ENCODE measurements at regions not wholly inside any gene's neighbourhood (a gene's known extent, or its start where the extent isn't known, plus 50 kb on each side); places are given as distances from the start of the nearest gene placed in this dataset.

DNA sequence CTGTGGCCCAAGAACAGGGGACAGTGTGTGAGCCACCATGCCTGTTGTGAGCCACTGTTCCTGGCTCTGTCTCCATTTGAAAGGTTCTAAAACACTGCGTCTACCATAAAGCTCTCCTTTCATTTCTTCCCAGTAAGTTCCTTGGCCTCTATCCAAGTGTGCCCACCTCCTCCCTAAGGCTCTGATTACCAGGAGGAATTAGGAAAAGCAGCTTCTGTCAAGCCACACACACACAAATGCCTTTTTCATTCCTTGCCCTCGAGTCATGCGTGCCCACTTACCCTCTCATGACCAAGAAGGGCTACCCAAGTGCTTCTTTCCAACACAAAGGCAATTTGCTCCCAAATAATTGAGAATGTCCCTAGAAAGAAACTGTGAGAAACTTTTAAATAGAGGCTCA lies 70.8 kb upstream of the PARD3 start:
- TF ChIP-seq, protein P1, sequence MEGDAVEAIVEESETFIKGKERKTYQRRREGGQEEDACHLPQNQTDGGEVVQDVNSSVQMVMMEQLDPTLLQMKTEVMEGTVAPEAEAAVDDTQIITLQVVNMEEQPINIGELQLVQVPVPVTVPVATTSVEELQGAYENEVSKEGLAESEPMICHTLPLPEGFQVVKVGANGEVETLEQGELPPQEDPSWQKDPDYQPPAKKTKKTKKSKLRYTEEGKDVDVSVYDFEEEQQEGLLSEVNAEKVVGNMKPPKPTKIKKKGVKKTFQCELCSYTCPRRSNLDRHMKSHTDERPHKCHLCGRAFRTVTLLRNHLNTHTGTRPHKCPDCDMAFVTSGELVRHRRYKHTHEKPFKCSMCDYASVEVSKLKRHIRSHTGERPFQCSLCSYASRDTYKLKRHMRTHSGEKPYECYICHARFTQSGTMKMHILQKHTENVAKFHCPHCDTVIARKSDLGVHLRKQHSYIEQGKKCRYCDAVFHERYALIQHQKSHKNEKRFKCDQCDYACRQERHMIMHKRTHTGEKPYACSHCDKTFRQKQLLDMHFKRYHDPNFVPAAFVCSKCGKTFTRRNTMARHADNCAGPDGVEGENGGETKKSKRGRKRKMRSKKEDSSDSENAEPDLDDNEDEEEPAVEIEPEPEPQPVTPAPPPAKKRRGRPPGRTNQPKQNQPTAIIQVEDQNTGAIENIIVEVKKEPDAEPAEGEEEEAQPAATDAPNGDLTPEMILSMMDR (IDR thresholded peaks at IDR 0.05; ENCODE audit: borderline replicate concordance, extremely low read depth, low read length, poor library complexity, severe bottlenecking) = no peak
- TF ChIP-seq EZH2 (IDR thresholded peaks at IDR 0.05; ENCODE audit: borderline replicate concordance, low read depth, low read length, severe bottlenecking) = no peak
